HL-60/S4 (cell line): ENCODE measurements at regions not wholly inside any gene's neighbourhood (a gene's known extent, or its start where the extent isn't known, plus 50 kb on each side); places are given as distances from the start of the nearest gene placed in this dataset.

ENCODE experiments used
- in situ Hi-C: fragments of 300-500 bp; cut with MboI; formaldehyde crosslinking; loops from 2 replicates; pipeline ENCODE4 v1.14.3; 2022; ENCODE audit warnings: low sequenced_read_pairs

DNA sequence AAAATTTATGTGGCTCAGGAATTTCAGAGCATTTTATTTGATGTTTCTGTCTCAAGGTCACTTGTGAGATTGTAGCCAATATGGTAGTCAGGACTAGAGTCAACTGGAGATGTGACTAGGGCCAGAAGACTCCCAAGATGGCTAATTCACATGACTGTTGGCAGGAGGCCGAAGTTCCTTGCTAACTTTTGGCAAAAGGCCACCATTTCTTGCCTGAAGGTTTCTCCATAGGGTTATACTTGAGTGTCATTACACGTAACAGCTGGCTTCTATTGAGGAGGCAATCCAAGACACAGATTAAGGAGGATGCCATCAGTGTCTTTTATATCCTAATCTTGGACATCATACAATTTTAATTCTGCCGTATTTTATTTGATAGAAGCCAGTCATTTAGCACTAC is 162.3 kb upstream of the MAOA start:
- in situ Hi-C loops: no loop called here

DNA sequence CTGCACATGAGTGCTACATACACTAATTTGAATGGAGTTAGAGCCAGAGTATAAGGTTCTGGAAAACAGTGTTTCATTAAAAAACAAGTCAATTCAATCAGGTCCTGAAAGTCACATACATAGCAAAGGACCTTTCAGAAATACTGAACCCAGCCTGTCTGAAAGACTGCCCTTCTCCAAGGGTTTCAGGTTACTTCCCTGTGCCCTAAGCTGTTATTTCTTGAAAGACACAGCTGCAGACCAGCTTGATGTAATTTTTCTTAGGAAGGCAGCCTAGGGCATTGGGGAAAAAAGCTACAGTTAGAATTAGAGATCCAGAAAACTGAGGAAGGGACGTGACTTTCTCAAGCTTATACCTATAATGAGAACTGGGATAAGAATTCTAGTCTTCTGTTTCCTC is 155.9 kb upstream of the MAOA start:
- in situ Hi-C loops: no loop called here

DNA sequence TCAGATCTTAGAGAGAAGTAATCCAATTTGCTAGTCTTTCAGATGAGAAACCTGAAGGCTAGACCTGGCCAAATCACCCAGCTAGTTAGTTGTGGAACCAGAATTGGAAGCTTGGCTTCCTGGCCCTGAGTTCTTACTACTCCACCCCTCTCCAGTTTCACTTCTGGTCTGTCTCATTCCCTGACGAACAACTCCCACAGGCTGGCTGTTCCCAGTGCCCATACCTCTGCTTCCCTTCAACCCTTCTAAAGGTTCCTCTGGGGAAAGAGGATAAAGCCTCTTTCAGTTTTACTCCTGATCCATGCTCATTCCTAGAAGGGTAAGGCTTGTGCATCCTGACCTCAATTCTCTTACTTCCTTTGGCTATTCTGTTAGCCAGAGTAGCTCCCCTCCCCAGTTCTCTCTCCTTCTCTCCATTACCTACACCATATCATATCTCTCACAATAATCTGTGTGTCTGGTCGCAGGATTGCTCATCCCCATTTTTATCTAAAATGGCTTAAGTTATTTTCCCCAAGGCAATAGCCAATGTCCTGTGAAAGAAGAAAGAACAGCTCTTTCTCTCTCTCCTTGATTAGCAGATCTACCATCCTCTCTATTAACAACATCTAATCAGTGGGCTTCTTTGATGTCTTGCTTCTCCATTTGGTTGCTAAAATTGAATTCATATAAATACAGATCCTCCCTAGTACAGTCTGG is 155.0 kb upstream of the MAOA start:
- in situ Hi-C loops: no loop called here

DNA sequence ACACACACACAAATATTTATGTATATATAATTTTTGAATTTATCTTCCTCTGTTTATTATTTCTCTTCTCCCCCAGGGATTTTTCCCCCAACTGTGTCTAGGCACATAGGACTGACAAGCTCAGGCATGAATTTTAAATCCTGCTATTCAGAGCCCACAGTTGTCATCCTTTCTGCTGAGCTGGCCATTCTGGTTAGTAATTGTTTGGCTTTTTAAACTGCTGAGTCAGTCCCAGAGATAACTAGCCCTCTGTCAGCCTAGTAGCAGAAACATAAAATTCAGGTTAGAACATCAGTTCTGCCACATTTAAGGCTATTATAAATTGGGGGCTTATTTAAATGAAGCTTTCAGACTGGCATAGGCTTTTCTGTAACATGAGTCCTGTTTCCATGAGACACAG is 151.7 kb upstream of the MAOA start:
- in situ Hi-C loops: no loop called here

DNA sequence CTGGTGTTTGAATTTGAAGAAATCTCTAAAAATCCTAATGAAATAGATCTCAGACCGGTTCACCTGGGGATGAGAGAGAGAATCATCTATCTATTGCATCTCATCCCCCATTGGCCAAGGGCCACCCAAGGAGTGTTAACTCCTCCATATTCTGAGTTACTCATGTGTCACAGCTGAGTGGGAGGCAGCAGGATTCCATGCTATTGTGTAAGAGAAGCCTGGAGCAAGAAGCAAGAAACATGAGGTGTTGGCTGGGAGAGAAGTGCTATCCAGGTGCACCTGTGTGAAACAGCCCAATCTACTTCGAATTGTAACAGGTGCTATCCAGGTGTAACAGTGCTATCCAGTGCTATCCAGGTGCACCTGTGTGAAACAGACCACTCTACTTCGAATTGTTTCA is 150.3 kb upstream of the MAOA start:
- in situ Hi-C loops: no loop called here

DNA sequence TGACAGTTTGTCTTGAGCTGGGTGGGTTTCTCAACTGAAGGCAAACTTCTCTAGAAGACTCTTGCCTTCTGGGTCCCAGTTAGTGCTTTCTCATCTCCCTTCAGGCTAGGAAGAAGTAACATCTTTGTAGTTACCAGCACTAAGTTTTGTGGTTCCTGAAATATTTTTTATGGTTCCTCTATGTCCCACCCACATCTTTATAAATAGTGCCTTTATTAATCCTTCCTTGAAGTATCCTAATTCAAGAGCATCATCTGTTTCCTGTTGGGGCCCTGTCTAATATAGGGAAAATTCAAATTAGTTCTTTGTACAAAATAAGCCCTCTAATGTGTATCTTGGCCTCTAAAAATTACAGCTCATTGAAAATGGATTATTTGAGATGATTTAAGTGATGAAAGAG is 147.4 kb upstream of the MAOA start:
- in situ Hi-C loops: no loop called here

DNA sequence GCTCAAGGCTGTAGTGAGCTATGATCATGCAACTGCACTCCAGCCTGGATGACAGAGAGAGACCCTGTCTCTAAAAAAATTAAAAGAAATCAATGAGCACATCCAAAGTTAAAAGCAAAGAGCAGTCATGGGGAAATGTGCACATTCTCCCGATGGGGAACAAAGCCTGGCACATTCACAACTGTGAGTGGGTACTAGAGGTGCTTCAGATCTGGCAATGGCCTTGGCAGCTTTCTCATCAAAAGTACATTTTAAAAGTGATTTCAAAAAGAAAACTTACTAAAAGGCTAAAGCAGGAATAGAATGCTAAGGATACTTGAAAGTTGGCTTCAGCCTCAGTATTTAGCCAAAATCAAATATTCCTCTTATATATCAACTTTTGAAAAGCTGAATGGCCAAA is 145.9 kb upstream of the MAOA start:
- in situ Hi-C loops: no loop called here

DNA sequence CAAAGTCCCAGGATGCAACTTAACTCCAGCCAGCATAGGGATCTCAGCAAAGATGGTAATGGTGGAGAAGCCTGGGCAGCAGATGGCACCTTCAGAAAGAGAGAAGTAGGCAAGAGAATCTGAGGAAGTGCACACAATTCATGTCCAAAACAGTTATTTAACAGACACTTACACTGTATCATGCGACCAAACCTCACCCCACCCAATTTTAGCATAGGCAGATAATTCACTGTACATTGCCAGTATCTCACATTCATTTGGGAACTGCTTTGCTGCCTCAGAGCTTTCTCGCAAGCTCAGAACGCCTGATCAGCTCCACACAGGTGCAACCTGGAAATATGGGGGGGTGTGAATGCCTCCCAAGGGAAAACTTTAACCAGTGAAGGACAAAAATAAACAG is 143.0 kb upstream of the MAOA start:
- in situ Hi-C loops: no loop called here

DNA sequence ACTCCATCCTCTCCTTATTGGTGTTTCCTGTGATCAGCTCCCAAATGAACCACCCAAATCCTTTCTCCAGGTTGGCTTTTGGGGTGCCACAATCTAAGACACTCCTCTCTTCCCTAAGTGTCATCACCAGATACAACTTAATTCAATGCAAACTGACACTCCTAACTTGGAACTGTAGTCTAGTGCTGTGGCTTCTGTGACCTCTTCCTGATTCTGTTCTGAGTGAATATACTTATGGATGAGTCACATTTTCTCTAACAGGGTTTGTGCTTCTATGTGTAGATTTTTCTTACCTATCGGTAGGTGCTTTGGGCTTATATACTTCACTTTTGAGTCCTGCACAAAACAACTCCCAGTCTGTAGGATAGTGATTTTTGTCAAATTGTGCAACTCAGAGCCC is 141.3 kb upstream of the MAOA start:
- in situ Hi-C loops: no loop called here

DNA sequence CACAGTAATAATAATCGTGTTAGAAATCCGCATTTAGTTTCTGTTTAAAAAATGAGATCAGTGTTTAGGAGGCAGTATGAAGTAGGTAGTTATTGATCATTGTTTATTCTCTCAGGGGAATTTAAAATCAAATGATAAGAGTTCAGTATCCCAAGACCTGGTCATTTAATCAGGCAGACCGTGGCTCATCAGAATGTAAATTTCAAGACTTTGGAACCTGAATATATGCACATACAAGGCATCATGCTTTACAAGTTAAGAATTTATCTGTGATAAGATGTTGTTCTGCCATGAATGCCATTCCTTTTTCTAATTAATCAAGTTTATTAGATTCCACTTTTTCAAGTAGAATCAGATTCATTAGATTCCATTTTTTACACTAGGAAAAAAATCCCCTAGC is 133.5 kb upstream of the MAOA start:
- in situ Hi-C loops: no loop called here

DNA sequence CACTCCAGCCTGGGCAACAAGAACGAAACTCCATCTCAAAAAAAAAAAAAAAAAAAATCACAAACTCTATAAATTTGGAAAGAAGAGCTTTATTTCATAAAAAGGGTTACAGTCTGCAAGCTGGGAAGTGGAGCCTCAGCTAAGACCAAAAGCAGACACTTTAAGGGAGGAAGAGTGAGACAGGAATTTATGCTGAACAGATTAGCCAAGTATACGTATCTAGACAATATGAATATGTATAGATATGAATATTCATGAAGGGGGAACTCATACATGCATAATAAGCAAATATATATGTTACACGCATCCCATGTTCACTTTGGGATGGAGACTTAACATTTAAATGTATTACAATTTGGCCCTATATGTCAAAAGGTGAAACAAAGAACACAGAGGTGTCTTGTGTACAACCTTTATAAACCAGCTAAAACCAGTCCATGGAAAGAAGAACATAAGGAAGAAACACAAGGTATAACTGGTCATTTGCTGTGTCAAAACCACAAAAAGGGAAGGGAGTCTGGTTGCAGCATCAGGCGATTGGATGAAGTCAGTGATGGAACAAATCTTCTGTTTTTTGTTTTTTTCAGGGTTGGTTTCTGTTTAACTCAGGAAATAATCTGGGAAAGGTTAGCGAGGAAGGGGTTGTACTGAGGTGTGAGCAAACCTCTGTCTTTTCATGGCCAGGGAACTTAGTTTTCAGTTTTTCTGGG is 130.0 kb upstream of the MAOA start:
- in situ Hi-C loops: loop anchor here (25.0 kb wide), 1 partner anchor 1739 kb away; no protein-coding TSS in a partner anchor

DNA sequence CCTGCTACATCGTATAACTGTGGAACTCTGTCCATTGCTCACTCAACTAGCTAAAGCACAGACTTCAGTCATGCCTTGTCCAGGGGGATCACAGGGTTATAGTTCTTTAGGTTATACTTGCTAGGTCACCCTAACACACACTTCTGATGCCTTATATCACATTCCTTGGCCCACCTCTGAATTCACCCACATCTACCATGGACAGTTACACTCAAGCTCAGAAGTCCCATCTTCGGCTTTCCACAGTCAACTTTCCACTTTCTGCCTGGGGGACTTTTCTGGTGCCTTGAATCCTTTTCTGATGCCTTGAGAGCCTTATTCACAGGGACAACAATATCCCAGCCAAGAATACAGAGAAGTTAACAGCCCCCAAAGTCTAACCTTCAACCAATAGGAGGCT is 129.2 kb upstream of the MAOA start:
- in situ Hi-C loops: loop anchor here (25.0 kb wide), 1 partner anchor 1740 kb away; no protein-coding TSS in a partner anchor

DNA sequence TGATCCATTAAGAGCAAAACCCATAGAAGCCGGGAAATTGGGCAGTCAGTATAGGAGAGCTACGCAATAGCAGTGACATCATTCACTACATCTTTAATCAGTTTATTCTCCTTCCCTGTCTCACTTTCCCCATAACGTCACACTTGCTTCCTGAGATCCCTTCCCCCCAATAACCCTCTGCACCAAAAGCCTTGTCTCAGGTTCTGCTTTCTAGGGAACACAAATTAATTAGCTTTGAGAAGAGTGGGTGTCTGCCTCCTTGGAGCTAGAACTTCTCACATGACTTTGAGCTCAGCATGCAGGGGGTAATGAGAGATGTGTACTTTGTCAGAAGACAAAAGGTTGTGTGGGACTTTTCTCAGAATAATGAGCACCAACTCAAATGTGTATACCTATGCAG is 128.3 kb upstream of the MAOA start:
- in situ Hi-C loops: loop anchor here (25.0 kb wide), 1 partner anchor 1740 kb away; no protein-coding TSS in a partner anchor

DNA sequence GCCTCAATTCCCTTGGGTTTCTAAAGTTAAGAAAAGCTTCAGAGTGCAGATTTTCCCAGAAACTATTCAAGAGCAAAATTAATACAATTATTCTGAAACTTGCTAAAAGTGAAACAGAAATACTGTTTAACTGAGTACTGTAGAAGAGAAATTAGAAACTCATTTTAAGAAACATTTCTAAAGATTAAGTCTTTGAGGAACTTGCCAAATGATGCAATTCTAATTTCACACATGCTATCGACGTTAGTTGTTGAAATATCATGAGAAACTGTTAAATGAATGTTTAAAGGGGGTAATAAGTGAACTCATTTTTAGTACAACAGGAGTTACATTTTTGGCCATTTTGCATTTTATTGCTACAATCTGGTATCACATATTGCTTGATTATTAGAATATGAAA is 125.3 kb upstream of the MAOA start:
- in situ Hi-C loops: loop anchor here (25.0 kb wide), 1 partner anchor 1744 kb away; no protein-coding TSS in a partner anchor

DNA sequence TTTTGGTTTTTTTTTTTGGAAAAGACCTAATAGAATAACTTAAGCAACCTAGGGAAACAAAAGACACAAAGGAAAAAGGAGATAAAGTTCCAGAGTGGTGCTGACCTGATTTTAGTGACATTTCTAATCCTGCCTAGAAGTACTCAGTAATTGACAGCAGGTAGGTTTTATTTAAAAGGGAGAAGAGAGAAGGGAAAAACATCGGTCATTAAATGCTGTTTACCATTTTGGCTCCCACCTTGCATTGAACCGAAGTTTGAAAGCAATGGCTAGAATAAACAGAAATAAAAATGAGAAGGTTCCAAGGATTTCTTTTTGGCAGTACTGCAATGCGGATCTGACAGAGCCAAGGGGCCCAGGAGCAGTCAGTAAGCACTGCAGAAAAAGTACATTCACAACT is 115.8 kb upstream of the MAOA start:
- in situ Hi-C loops: loop anchor here (25.0 kb wide), 1 partner anchor 1753 kb away; no protein-coding TSS in a partner anchor

DNA sequence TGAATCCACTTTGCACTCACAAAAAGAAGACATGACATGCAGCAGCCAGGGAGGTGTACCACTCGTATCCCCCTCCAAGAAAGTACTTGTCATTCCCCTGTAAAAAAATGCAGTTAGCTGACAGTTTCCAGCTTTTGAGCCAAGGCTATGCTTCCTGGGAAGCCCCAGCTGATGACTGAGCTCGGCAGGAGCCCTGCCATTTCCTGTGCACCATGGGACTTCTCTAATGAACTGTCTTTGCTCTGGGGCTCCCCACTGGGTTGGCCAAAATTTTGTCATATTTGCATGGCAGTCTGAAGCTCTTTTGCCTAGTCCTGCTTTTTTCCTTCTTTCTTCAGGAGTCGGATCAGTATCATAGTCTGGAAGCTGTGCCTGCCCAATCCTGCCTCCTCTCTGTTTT is 104.5 kb upstream of the MAOA start:
- in situ Hi-C loops: loop anchor here (25.0 kb wide), 1 partner anchor 211 kb away; no protein-coding TSS in a partner anchor

DNA sequence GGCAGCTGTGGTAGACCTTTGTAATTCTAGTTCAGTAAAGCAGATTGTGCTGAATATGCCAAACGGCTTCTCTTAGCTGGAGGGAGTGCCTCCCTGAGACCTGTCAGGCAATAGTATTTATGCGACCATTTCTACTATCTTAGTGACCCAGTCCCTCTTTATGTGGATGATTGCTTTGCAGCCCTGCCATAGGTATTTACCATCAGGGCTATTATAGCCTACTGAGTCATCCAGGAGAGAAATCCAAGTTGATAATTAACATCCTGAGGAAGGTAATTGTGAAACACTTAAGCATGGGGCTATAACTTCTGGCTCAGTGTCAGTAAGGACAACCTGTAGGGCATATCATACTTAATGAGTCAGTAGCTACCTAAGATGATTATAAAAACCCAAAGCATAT is 103.9 kb upstream of the MAOA start:
- in situ Hi-C loops: loop anchor here (25.0 kb wide), 1 partner anchor 210 kb away; no protein-coding TSS in a partner anchor

DNA sequence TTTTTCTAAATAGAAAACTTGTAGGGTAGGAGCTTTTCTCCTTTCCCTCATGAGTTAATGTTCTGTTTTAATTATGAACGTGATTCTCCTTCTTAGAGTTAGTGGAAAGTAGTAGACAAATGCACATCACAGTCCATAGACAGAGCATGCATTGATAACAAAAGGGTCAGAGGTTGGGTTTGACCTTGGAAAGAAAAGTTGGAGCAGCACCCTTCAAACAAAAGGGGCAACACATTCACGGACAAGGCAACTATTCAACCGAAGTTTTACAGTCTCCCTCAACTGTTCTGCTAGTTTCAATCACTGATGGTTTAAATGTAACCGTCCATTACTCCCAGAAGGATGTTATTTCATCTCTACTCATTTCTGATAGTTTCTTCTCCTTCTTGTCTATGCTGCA is 103.4 kb upstream of the MAOA start:
- in situ Hi-C loops: loop anchor here (25.0 kb wide), 1 partner anchor 210 kb away; no protein-coding TSS in a partner anchor

DNA sequence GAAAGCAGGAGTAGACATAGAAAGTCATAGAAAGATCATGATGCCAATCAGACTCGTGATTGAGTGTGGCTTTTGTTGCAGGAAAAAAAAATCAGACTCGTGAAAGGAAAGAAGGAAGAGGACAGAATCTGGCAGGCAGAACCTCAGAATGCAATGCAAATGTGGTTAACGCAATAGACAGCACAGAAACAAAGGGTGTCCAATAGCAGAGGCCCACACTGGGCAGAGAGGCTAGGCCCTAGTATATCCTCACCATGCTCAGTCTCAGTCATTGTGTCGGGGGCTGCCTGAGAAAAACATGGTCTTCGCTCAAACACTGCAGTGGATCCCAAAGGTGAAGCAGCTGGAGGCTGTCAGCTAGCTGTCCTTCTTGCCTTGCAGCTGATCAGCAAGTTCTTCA is 102.8 kb upstream of the MAOA start:
- in situ Hi-C loops: loop anchor here (25.0 kb wide), 1 partner anchor 209 kb away; no protein-coding TSS in a partner anchor

DNA sequence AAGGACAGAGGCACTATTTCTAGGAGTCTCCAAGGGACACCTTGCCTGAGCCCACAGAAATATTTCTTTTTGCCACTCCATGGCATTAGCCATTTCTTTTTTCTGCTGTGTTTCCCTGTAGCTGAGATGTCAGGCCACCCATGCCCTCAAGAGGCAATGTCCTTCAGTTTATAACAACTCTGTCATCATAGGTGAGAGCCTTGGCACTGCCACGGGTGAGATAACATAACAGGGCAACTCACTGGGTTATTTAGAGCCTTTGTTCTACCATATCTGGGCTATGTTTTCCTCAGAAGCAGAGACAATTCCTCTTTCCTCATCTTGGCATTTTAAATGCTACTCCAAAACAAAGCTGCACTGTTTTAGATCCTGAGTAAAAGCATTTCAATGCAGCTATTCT is 99.9 kb upstream of the MAOA start:
- in situ Hi-C loops: loop anchor here (25.0 kb wide), 1 partner anchor 206 kb away; no protein-coding TSS in a partner anchor

DNA sequence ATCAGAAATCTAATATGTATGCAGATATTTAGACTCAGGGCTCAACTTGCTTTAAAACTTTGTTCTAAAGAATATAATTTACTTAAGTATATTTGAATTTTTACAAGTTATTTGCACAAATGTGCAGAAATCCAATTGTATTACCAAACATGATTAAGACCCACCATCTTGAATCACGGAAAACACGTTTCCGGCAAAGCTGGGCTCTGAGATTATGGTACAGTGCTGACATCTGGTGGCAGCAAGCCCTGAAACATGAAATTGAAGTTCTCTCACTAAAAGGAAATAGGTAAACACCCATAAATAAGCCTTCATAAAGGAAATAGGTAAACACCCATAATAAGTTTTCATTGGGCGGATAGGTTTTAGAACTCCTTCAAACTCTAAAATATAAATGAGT is 98.3 kb upstream of the MAOA start:
- in situ Hi-C loops: loop anchor here (25.0 kb wide), 1 partner anchor 205 kb away; no protein-coding TSS in a partner anchor

DNA sequence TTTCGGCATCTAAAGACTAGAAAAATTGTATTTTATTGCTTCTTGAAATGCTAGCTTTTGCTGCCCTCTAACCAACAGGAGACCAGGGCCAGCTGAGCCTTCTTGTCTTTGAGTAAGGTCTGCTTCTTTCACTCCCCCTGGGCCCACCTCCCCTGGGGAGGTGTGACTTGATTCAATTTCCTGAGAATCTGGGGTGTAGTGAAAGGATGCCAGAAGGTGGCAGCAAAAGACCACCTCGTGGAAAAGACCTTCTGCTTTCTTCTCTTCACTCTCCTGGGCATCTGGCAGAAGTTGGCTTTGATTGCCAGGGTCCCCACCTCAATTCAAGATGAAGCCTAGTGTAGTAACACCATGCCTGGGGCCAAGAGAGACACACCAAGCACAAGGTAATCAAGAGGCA is 96.5 kb upstream of the MAOA start:
- in situ Hi-C loops: loop anchor here (25.0 kb wide), 1 partner anchor 203 kb away; no protein-coding TSS in a partner anchor
